WI38 (cell line): ENCODE measurements at regions not wholly inside any gene's neighbourhood (a gene's known extent, or its start where the extent isn't known, plus 50 kb on each side); places are given as distances from the start of the nearest gene placed in this dataset.
A peak's percentile ranks its signal among the peaks of the same experiment; 100 is the strongest.

Source experiments
- H3K4me3 ChIP-seq: 2 replicates; pipeline ENCODE4 v1.5.1; 2011; ENCODE audit warnings: low read depth, mild to moderate bottlenecking, control low read depth, low read length
- TF ChIP-seq, protein P1 (sequence below): IDR thresholded peaks from 2 replicates; pipeline ENCODE4 v1.5.1; 2012; ENCODE audit warnings: low read depth, mild to moderate bottlenecking, control low read depth, low read length

- H3K4me3 ChIP-seq, result peak overlapping the region; percentile 67
- TF ChIP-seq, protein P1, sequence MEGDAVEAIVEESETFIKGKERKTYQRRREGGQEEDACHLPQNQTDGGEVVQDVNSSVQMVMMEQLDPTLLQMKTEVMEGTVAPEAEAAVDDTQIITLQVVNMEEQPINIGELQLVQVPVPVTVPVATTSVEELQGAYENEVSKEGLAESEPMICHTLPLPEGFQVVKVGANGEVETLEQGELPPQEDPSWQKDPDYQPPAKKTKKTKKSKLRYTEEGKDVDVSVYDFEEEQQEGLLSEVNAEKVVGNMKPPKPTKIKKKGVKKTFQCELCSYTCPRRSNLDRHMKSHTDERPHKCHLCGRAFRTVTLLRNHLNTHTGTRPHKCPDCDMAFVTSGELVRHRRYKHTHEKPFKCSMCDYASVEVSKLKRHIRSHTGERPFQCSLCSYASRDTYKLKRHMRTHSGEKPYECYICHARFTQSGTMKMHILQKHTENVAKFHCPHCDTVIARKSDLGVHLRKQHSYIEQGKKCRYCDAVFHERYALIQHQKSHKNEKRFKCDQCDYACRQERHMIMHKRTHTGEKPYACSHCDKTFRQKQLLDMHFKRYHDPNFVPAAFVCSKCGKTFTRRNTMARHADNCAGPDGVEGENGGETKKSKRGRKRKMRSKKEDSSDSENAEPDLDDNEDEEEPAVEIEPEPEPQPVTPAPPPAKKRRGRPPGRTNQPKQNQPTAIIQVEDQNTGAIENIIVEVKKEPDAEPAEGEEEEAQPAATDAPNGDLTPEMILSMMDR, result no peak
These were observed 77.4 kb upstream of the ANO4 start for GRCh38 chr12:100716945-100717732.

- peak overlapping the region; percentile 67 for H3K4me3 ChIP-seq
- TF ChIP-seq, protein P1, result no peak
These were observed 76.9 kb upstream of the ANO4 start for GRCh38 chr12:100717733-100718067.

- TF ChIP-seq, protein P1, result no peak
- H3K4me3 ChIP-seq, result peak overlapping the region; percentile 67
These were observed 76.4 kb upstream of the ANO4 start for GRCh38 chr12:100718187-100718586.

GRCh38 chr12:100720016-100720654 lies 74.4 kb upstream of the ANO4 start:
- H3K4me3 ChIP-seq, result no peak overlapping the region
- TF ChIP-seq, protein P1, result no peak

DNA sequence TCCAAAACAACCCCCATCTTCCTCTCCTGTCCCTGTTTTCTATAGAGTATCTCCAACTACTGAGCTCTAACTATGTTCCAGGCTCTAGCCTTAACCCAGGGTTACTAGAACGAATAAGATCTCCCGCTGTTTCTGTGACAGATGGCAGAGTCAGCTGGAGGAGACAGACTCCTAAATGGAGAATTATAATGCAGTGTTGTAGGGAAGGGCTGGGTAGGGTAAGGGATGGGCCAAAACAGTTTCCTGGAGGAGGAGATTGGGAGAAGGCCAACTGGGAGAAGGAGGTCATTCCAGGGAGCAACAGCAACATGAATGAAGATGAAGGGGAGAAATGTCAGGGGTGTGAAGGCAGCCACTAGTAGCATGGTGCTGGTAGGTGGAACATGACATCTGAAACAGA lies 73.4 kb upstream of the ANO4 start:
- TF ChIP-seq, protein P1, result no peak
- H3K4me3 ChIP-seq, result no peak overlapping the region

DNA sequence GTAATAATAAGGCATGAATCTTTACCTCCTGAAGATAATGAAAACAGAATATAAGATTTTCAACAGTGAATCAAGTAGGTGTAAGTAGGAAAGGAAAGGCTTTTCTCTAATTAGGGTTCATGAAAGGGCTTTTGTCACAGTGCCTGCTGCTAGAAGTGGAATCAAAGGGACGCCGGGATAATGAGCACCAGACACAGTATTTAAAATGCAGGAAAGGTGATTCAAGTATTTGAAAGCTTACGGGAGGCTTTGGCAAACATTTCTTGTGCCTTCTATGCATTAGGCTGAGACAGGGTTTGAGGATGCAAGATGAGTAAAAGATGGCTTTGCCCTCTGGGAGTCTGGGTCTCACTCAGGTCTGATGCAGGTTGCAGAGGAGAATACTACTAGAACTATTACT lies 70.5 kb upstream of the ANO4 start:
- no peak overlapping the region for H3K4me3 ChIP-seq
- TF ChIP-seq, protein P1, result no peak
